Inflammatory macrophage treated with lipopolysaccharide for 1 hour (primary cell): ENCODE measurements at regions not wholly inside any gene's neighbourhood (a gene's known extent, or its start where the extent isn't known, plus 50 kb on each side); places are given as distances from the start of the nearest gene placed in this dataset.

Experiments used
- DNase-seq, 2 donors: peaks; one replicate each; pipeline ENCODE4 v3.0.0-alpha.2; 2020 to 2022

DNA sequence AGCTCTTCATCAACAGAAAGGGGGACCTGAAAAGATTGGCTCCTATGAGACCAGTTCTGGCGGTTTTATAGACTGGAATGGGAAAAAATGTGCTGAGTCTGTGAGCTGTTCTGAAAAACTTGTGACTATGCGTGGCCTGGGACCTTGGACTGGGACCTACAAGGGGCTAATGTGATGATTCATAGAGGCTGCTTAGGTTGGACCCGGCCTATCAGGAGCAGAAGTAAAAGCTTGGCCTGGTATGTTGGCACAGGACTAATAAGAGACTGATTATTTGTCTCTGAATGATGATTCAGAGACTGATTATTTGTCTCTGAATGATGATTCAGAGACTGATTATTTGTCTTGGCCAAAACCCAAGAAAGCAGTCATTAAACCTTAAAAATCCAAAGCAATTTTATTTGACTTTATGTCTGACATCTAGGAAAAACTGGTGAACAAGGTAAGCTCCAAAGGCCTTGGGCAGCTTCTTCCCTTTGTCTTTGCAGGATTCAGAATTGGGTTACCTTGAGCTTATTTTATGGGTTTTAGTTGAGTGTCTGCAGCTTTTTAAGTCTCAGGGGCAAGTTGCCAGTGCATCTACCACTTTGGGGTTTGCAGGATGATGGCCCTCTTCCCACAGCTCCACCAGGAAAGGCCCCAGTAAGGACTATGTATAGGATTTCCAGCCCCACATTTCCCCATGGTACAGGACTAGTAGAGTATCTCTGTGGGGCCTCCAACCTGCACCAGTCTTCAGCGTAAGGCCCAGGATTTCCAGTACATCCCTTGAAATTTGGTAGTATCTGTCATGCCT, 390.3 kb downstream of the KDM5D start:
- DNase-seq = no peak

DNA sequence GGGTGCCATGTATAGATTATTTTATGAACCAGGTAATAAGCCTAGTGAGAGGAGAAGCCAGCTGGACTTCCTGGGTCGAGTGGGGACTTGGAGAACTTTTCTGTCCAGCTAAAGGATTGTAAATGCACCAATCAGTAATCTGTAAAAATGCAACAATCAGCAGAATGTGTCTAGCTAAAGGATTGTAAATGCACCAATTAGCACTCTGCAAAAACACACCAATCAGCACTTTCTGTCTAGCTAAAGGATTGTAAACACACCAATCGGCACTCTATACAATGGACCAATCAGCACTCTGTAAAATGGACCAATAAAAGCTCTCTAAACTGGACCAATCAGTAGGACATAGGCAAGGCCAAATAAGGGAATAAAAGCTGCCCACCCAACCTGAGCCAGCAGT, 392.9 kb downstream of the KDM5D start:
- no peak for DNase-seq

DNA sequence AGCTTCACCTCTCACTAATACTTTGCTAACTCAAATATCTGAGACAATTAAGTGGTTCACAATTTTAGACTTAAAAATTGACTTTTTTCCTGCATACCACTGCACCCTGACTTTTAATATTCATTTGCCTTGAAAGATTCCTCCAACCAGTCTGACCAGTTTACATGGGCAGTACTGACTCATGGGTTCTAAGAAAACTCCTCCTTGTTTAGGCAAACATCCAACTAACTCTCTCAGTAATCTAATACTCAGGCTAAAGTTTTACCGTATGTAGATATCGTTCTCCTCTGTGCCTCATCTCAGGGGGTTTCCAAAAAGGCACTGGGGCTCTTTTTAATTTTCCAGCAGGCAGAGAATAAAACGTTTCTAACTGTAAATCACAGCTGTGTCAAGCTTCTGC, 422.8 kb downstream of the KDM5D start:
- no peak for DNase-seq

DNA sequence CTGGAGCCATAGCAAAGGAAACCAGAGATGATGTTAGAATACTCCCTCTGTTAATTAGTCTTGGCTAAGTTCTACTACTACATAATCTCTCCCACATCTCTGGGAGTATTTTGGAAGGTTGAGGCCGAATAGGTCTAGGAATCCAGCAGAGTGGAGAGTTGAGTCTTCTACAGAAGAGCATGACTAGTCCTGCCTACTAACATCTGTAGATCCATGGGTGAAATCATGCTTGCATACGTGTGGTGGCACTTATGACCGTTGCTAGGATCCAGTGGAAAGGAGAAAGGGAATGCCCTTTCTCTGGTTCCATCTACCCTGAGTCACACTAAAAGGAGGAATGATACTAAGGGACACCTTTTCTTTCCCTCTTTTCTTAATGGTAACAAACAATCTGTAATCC, 425.4 kb downstream of the KDM5D start:
- DNase-seq = no peak

DNA sequence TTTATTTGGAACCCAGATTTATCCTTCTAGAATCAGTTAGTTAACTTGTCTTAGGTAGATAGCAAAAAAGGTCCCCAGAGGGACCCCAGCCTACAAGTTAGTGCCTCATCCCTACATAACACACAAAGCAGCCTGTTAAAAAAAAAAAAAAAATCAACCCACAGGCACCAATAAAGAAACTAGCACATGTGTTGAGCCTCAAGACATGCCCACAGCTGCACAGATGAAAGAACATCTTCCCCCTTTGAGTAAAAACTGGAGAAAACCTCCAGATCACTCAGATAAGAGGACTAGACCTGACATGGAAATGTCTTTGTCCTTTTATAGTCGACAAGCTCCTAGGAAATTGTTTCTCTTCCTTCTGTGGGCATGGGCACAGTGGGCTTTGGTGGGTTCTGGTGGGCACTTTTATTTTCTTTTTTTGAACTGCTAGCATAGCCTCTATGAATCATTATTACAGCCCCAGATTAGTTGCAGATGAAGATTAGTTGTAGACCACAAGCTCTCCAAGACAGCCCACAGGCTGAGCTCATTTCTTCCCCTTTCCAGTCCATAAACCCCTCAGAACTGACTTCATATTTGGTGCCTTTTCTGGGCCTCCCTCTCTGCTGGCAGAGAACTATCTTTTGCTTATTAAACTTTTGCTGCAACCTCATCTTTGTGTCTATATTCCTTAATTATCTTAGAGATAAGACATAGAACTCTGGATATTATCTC, 427.1 kb downstream of the KDM5D start:
- no peak for DNase-seq

DNA sequence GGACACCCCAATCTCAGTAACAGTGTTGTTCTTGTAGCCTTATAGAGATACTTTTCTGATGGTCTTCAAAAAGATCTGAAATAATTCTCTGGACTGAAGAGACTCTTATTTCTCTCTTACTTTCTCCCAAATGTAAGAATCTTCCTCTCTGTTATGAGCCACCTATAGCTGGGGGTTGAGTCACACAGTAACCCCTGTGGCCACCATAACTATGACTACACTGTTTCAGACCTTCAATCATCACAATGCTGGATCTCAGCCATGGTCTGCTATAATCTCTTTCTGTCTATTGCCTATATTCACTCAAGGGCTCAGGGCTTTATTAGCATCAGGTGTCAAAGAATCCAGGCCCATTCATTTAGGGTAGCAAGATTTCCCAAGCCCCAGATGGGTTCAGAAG, 436.9 kb downstream of the KDM5D start:
- DNase-seq = no peak

DNA sequence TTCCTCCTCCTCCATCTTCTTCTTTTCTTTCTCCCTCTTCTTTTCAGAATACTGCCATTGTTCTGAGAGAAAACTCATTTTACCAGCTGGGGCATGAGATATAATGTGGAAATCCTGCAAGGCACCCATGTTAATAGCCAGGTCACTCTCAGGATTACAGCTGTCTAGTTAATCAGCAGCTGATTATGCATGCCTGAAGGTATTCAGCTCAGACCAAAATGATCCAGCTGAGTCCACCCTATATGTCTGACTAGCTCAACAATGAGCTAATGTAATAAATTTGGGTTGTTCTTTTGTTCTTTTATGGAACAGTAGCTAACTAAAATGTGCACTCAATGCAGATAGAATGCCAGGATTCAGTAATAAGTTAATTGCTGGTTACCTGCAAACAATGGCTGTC, 441.4 kb downstream of the KDM5D start:
- DNase-seq = no peak

DNA sequence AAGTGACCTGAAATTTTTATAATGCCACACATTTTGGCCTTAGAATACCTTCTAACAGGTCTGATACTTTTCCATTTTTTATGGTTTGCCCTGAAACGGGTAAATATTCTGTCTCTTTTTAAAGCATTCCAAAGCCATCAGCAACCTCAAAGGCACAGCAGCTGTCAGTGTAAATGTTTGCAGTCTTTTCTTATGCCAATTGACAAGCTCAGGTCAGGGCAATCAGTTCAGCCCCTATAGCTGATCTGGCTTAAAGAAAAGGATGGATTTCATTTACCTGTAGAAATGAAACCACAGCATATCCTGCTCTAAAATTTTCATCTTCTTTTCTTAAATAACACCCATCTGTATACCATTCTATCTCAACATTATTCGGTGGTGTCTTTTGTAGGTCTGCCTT, 453.6 kb downstream of the KDM5D start:
- no peak for DNase-seq

DNA sequence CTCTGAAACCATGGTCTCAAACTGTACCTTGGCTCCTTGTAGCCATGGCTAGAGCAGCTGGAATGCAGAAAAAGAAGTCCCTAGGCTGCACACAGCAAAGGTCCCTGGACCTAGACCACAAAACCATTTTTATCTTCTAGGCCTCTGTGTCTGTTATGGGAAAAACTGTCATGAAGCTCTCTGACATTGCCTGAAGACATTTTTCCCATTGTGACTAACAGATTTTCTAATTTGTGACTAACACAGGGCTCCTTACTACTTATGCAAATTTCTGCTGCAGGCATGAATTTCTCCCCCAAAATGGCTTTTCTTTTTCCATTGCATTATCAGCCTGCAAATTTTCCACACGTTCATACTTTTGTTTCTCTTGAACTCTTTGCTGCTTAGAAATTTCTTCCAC, 470.4 kb downstream of the KDM5D start:
- no peak for DNase-seq

DNA sequence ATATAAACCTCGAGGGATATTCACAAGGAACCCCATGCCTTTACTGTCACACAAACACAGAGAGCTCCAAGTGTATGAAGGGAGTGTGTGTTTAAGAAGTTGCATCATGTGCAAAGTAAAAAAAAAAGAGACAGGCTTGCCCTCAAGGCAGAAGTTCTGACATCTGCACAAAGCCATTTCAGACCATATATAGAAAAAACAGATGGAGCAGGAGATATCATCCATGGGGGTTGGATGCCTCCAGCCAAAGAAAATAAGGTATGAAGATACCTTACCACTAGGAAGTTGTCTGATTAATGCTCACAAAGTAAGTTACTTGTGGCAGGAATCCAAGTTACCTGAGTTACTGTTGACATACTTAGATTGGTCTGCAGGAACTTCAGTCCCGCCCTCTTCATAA, 476.2 kb downstream of the KDM5D start:
- DNase-seq = no peak

DNA sequence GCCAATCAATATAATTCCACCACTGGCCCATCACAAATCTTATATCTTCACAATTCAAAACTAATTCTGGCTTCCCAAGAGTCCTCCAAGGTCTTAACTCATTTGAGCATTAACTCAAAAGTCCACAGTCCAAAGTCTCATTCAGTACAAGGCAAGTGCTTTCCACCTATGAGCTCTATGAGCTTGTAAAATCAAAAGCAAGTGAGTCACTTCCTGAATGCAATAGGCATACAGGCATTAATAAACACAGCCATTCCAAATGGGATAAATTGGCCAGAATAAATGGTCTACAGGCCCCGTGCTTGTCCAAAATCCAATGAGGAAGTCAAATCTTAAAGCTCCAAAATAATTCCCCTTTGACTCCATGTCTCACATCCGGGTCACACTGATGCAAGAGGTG, 479.1 kb downstream of the KDM5D start:
- no peak for DNase-seq

DNA sequence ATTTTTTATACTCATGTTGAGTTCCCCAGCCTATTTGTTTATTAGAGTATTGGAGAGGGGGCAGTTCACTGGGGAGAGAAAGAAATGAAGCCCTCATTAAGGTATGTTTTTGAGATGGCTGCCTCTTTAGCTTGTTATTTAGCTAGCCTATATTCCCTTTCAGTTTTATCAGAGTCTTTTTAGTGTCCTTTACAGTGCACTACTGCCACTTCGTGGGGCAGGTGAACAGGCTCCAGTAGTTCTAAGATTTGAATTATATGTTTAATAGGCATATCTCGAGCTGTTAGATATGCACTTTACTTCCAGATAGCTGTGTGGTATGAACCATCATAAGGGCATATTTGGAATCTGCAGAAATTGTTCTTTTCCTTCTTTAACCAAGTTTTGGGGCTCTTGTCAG, 482.2 kb downstream of the KDM5D start:
- DNase-seq = no peak

DNA sequence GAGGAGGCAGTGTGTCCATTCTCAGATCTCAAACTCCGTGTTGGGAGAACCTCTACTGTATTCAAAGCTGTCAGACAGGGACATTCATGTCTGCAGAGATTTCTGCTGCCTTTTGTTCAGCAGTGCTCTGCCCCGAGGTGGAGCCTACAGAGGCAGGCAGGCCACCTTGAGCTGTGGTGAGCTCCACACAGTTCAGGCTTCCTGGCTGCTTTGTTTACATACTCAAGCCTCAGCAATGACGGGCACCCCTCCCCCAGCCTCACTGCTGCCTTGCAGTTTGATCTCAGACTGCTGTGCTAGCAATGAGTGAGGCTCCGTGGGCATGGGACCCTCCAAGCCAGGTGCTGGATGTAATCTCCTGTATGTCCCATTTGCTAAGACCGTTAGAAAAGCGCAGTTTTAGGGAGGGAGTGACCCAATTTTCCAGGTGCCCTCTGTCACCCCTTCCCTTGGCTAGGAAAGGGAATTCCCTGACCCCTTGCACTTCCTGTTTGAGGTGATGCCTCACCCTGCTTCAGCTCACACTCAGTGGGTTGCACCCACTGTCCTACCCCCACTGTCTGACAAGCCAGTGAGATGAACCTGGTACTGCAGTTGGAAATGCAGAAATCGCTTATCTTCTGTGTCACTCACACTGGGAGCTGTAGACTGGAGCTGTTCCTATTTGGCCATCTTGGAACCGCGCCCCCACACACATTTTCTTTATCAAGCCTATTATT, 458.9 kb upstream of the HSFY2 start:
- no peak for DNase-seq

DNA sequence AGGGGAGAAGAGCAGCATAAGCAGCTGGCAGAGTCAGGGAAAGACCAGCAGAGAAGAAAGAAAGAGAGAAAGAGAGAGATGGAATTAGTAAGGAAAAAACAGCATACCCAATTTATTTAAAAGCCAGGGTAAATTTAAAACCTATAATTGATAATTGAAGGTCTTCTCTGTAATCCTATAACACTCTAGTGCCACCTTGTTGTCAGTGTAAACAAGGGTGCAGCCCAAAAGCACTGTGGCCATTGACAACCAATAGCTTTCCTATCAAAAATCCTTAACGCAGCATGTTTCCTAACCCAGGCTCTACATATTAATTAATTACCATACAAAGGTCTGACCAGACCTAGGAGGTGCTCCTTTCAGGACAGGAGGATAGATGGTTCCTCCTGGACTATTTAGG, 447.2 kb upstream of the HSFY2 start:
- DNase-seq = no peak

DNA sequence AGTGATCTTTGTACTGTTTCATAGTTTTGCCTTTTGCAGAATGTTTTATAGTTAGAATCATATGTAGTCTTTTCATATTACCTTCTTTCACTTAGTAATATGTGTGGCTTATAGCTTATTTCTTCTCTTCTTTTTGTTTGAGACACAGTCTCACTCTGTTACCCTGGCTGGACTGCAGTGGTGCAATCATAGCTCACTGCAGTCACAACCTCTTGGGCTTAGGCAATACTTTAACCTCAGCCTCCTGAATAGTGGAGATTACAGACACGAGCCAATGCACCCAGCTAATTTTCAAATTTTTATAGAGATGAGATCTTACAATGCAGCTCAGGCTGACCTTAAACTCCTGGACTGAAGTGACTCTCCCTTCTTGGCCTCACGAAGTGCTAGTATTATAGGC, 435.4 kb upstream of the HSFY2 start:
- DNase-seq = no peak

DNA sequence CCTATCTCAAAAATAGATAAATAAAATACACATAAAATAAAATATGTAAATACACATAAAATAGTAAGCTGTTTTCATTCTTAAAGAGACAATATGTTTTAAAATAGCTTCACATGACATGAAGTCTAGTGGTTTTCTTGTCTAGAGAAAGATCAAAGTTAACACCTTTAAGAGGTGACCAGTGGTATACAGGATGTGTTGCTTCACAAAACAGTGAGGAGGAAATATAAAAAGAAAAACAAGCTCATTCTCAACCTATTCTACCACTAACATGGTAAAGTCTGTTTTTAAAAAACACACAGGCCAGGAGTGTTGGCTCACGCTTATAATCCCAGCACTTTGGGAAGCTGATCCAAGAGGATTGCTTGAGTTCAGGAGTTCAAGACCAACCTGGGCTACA, 433.5 kb upstream of the HSFY2 start:
- DNase-seq = no peak

DNA sequence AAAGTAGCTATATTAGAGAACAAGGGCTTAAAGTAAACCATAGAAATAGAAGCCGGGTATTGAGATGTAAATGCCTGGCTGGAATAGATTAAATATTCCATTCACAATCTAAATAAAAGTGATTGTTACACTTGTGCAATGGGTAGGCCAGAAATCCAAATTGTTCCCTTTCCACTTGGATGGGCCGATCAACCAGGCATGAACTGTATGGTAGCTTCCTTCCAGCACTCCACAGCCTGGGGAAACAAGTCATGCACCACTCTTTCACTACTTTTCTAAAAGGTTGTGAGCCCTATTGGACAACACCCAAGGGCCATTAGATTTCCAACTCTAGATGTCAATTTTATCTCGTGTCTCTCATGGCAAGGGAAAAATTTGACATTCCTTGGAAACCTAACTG, 407.3 kb upstream of the HSFY2 start:
- DNase-seq = no peak

DNA sequence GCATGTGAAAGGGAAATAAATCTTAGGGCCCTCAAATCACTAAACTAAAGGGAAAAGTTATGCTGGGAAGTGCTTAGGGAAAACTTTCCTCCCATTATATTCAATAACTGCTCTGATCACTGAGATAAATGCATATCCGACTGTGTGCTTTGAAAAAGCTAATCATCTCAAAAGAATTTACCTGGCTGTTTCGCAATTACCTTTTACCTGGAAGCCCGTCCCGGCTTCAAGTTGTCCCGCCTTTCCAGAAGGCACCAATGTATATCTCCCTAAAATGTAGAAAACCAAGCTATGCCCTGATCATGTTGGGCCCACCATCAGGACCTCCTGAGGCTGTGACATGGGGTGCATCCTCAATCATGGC, 394.6 kb upstream of the HSFY2 start:
- DNase-seq = no peak

DNA sequence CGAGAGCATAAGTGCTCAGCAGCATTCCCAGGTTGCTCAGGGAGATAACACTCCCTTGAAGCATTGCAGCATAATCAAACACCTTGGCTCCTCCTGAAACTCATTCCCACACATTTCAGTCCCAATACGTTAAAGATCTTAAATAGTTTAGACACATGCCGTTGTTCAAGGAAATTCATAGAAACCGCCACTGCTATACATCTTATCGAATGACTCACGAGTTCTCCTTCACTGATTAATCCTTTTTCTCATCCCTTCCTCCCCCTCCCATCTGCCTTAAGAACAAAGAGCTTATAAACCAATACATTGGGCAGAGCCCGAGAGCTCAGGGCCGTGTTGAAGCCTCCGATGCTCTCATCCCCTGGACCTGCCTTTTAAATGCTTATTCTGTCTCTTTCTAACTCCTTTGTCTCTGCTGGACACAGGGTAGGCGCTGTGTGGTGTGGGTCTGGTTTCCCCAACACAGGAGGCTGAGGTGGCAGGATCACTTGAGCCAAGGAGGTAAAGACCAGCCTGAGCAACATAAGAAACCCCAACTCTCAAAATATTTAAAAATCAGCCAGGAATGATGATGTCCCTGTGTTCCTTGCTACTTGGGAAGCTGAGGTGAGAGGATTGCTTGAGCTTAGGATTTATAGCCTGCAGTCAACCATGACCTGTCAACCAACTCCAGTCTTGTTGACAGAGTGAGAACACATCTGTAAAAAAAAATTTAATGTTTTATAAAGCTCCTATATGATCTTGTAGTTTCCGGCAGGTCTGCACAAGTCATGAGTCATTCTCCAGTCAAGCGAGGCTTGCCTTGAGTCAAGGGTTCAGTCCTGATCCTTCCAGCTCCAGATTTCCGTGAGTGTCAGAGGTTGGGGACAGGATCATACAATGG, 394.0 kb upstream of the HSFY2 start:
- no peak for DNase-seq

DNA sequence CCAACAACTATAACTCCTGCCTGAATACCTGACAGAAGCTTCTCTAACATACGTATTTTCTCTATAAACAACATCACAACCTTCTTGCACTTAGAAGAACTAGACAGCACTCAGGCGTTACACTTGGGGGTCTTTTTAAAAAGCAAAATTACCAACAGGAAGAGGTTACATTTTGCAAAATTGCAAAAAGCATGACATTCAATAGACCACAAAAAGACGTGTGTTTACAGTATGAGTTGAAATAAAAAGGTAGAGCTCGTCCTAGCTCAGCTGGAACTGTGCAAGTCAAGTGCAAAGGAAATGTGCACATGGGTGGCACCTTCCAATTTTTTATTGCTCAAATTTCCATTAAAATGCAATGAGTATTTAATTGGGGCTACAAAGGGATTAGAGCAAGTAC, 375.2 kb upstream of the HSFY2 start:
- no peak for DNase-seq

DNA sequence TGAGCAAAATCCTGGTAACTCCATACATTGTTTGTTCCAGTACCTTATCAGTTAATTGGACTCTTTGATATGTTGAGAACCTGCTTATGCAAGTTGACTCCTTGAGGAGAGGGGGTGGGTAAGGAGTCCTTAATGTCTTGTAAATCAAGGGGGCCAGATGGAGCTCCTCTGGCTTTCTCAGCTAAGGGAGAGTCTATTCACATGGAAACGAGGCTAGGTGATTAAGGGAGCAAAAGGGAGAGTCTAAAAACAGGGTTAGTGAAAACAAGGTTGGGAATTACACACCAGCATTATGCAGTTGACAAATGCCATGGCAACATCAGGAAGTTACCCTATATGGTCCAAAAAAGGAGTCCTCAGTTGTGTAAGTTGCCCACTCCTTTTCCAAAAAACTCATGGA, 372.8 kb upstream of the HSFY2 start:
- no peak for DNase-seq

DNA sequence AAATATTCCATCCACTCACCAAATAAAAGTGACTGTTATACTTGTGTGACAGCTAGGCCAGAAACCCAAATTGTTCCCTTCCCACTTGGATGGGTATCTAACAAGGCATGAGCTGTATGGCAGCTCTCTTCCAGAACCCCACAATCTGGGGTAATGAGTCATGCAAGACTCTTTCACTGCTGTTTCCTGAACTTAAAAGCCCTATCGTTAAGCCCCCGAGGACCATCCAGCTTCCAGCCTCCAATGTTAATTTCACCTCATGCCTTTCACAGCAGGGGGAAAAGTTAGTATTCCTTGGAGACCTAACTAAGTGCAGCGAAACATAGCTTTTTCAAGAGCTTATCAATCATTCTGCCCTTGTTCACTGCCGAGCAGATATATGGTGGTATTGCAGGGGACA, 368.6 kb upstream of the HSFY2 start:
- no peak for DNase-seq

DNA sequence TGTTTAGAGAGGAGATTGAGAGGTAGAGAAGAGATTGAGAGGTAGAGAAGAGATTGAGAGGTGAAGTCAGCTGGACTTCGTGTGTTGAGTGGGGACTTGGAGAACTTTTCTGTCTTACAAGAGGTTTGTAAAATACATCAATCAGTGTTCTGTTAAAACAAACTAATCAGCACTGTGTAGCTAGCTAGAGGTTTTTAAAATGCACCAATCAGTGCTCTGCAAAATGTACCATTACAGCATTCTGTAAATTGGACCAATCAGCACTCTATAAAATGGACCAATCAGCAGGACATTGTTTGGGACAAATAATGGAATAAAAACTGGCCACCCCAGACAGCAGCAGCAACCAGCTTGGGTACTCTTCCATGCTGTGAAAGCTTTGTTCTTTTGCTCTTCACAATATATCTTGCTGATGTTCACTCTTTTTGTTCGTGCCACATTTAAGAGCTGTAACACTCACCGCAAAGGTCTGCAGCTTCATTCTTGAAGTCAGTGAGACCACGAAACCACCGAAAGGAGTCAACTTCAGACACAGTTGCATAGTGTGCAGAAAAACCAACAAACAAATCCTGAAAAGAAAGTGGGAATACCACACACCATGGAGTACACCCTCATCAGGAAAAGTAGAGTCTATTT, 366.9 kb upstream of the HSFY2 start:
- no peak for DNase-seq
